NCI-H2196 treated with DMSO at 0.1 percent for 48 hours (cell line): ENCODE measurements at regions not wholly inside any gene's neighbourhood (a gene's known extent, or its start where the extent isn't known, plus 50 kb on each side); places are given as distances from the start of the nearest gene placed in this dataset.
"Not testable (repeated sequence)": the region's sequence is repeated elsewhere in the genome, so short reads cannot be mapped to it uniquely, and the experiment has no call there.

Source experiments
- DNase-seq: peaks from one replicate; lab custom pipeline; 2025; ENCODE audit not compliant: unreplicated experiment; lab: John Stamatoyannopoulos, UW

DNA sequence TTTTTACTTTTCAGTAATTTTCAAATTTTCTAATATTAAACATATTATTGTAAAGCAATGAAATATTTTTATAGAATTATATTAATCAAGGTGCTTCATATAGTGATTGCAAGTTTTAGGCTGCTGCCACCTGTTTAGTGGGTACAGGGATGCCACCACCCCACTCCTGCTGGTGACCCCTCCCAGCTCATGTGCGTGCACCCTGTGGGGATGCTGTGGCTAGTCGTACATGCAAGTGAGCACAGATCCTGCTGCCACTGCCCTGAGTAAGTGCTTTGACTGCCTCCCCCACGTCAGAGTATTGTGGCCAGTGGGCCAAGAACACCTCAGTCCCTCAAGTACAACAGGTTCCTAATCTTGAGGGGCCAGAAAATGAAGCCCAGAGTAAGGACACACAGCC is 320.1 kb upstream of the DDI1 start:
- no peak for DNase-seq

DNA sequence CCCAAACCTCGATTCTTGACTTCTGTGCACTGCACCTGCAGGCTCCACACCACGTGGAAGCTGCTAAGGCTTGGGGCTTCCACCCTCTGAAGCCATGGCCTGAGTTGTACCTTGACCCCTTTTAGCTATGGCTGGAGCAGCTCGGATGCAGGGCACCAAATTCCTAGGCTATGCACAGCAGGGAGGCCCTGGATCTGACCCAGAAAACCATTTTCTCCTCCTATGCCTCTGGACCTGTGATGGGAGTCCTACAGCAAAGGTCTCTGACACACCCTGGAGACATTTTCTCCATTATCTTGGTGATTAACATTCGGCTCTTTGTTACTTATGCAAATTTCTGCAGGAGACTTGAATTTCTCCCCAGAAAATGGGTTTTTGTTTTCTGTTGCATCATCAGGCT is 309.2 kb upstream of the DDI1 start:
- DNase-seq, result no peak

DNA sequence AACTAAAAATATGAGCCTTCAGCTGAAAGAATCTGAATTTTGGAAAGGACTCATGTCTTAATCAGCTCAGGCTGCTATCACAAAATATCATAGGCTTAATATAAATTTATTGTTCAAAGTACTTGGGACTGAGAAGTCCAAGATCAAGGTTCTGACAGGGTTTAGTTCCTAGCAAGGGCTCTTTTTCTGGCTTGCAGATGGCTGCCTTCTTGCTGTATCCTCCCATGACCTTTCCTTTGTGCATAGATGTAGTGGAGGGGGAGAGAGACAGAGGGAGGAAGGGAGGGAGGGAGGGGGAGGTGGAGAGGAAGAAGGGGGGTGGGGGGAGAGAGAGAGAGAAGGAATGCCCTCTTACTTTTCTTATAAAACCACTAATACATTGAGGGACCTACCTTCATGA is 306.8 kb upstream of the DDI1 start:
- DNase-seq, result no peak

DNA sequence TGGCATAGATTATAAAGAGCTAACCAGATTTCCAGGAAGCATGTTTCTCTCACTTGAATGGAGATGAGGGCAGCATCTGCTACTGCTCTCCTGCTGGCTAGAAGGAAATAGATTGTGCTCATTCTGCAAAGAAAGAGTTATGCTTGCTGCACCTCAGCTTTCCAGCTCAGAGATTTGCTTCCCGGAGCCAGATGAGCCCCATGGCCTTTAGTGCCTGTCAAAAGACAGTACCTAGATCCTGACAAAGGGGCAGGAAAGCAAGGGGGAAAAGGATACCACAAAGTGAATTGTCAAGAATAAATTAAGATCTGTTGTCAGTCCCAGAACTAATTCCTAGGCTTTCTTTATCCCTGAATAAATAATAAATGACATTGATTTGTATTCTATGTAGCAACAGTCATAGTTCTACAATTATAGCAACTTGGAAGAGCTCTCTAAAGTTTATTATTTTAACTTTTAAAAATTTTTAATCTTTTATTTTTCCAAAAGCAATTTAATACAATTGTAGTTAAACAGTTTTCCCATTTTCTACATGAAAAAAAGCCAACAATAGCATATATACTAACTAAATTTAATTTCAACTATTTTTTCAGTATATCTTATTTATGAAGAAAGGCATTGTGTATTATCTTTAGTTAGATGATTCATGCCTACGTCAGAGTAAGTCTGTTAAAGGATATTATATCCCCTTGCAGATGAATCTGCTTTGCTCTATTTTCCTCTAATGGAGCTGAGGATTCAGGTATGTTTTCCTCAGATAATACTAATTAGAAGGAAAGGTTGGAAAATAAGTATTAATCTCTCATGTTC is 306.1 kb upstream of the DDI1 start:
- DNase-seq, result no peak

DNA sequence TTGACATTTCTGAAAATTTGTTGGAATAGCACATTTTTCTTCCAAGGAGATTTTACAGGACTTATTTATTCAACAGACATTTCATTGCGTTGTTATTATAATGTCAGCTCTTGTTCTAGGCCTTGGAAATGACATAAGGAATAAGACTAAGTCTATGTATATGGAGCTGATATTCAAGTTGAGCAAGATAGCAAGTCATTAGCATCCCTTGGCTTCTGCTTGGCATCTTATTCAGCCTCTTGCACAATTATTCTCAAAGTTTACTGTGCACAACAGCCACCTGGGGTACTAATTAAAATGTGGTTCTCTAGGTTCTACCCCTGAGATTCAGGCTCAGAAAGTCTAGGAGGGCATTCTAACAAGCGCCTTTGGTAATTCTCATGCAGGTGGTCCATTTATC is 304.8 kb upstream of the DDI1 start:
- no peak for DNase-seq

DNA sequence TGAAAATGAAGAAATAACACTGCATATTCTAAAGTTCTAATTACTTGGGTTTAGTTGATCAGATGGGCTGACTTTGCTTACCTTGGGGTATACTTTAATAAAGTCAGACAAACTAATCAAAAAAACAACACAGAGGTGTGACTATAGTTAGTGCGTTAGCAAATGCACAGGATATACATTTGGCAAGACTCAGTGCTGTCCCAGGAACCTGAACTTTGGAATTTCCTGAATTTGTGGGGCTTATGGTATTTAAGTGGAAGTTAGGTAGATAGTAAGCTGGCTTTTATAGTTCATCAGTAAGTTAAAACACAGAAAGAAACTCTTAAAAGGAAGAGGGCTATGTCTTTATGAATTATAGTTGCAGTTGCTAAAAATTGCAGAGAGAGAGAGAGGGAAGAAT is 302.6 kb upstream of the DDI1 start:
- DNase-seq, result no peak

DNA sequence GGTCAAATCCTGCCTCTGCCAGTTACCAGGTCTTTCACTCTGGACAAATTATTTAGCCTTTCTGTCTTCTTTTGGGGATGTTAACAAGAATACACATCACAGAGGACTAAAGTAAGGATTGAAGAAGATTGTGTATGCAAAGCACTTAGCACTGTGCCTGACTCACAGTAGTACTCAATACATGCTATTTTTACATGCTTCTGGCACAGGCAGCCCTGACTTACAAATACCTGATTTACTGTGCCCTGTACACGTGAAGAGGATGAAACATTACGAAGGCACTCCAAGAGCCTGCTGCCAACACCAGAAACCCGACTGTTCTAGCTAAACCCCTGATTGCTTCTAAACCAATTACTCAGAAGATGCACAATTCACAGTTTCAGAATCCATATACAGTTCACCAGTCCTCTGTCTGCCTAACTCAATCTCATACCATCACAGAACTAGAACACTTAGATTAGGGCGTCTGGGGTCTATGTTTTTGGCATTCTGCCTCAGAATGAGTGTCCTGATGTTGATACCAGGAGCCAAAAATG is 300.9 kb upstream of the DDI1 start:
- no peak for DNase-seq

DNA sequence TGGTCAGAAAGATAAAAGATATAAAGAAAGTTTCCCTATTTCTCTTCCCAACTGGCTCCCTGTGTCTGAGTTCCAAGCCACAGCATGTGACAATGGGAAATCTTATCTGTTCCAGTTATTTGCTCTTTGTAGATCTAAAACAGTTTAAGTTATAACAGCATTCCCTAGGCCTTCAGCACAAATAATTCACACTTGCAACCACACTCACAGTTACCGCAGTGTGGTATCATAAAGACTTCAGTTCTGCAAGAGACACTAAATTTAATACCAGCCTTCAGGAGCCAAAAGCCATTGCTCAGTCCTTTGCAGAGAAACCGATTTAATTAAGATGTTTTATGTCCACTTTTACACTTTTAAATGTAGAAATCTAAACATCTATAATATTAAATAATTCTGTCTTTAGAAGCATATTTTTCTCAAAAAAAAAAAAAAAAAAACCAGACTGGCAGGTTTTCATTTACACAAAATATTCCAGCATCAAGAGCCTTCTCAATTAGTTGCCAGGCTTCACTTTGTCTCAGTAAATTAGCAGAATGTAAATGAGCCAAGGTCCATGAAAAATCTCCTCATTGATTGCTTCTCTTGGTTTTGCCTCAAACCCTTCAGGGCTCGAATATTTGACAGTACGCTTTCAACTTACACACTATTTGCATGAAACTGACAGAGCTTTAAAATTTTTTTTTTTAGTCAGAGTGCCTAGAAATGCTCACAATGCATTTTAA is 300.0 kb upstream of the DDI1 start:
- no peak for DNase-seq

DNA sequence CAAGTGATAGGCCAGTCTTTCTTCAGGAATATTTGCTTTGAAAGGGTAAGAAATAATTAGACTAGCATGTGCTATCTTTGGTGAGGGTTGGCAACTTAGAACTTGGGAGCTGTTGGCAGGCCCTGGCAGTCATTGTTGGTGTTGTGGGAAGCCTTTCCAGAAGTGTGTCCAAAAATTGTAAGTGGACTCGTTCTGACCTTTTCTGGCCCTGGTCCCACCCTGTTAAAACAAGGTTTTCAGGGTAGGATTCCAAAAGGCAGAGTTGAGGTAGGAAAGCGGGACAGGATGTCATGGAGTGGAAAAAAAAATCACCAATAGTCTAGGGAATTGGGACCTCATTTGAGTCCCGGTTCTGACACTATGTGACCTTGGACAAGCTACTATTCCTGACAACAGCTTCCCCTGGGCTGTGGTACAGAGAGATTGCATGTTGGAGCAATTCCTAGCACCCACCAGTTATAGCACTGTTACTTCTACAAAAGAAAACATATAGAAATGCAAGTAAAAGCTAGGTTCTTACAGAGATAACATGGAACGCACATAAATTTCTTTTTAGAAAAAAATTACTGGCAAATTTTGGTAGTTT is 299.3 kb upstream of the DDI1 start:
- no peak for DNase-seq

DNA sequence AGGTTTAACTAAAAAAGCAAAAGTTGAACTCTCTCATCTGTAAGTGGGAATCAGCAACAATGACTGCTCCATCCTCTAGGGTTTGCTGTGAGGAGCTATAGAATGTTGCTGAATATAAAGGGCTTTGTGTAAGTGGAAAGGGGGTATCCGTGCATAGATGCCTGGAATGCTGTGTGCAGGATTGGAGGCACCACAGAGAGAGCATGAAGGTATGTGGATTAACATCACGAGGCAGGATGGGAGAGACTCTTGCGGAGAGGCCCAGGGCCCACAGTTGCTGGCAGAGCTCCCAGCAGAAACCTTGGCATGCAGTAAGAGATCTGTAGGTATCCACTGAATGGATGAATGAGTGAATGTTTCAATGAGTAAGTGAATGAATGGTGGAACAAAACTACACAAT is 298.7 kb upstream of the DDI1 start:
- no peak for DNase-seq

DNA sequence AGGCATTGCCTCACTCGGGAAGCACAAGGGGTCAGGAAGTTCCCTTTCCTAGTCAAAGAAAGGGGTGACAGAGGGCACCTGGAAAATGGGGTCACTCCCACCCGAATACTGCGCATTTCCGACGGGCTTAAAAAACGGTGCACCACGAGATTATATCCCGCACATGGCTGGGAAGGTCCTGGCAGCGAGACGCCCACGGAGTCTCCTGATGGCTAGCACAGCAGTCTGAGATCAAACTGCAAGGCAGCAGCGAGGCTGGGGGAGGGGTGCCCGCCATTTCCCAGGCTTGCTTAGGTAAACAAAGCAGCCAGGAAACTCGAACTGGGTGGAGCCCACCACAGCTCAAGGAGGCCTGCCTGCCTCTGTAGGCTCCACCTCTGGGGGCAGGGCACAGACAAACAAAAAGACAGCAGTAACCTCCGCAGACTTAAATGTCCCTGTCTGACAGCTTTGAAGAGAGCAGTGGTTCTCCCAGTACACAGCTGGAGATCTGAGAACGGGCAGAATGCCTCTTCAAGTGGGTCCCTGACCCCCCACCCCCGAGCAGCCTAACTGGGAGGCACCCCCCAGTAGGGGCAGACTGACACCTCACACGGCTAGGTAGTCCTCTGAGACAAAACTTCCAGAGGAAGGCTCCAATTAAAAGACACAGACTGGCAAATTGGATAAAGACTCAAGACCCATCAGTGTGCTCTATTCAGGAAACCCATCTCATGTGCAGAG is 297.2 kb upstream of the DDI1 start:
- not testable (repeated sequence) for DNase-seq

DNA sequence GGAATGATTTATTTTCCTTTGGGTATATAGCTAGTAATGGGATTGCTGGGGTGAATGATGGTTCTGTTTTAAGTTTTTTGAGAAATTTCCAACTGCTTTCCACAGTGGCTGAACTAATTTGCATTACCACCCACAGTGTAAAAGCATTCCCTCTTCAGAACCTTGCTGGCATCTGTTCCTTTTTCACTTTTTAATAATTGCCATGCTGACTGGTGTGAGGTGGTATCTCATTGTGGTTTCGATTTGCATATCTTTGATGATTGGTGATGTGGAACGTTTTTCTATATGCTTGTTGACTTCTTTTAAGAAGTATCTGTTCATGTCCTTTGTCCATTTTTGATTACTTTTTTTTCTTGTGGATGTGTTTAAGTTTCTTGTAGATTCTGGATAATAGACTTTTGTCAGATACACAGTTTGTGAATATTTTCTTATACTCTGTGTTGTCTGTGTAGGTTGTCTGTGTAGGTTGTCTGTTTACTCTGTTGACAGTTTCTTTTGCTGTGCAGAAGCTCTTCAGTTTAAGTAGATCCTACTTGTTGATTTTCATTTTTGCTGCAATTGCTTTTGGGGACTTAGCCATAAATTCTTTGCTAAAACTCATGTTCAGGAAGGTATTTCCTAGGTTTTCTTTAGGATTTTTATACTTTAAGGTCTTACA is 291.8 kb upstream of the DDI1 start:
- DNase-seq, result no peak

DNA sequence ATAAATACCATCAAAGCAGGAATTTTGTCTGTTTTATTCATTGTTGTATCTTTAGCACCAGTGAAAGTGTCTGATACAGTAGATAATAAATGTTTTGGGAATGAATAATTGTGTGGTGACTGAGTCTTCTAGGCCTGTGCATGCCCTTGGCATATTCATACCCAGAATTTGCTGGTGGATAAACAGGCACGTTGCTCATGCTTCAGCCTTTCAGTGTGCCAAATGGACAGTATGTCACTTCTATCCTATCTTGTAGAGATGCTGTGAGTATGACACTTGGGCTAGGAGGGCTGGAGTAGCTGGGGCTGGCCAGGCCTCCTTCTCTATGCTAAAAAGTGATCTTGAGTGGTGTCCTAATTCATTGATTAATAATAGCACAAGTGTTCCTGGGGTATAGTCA is 287.3 kb upstream of the DDI1 start:
- no peak for DNase-seq

DNA sequence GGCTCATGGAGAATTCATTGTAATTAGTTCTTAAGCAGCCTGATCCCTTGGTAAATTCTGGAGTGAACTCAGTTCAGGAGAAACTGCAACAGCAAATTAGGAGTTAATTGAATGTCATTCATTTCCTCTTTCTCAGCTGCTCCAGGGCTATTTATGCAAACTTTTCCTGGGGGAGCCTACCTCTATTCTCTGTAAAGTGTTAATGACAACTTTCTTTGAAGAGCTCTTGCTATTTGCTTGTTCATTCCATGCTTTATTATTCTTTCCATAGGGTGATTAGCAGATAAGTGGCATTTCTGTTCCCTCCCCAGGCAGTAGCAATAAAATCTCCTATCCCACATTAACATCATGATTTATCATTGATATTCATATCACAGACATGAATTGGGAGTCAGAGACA is 267.6 kb upstream of the DDI1 start:
- no peak for DNase-seq

DNA sequence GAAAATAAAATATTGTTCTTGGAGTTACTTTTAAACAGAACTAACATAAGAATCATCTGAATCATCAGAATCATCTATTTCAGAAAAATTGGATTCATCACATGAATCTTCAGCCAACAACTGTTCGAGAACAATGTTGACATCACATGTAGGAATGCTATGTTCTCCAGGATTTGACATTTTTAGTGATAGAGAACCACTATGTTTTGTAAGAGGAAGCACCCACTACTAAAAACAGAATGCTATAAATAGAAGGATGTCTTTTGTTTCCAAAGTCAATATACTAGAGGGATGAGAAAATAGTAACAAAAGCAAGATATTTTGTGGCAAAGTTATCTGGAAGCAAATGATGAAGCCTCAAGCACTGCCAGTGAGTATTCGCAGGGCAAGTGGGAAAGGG is 263.4 kb upstream of the DDI1 start:
- no peak for DNase-seq

DNA sequence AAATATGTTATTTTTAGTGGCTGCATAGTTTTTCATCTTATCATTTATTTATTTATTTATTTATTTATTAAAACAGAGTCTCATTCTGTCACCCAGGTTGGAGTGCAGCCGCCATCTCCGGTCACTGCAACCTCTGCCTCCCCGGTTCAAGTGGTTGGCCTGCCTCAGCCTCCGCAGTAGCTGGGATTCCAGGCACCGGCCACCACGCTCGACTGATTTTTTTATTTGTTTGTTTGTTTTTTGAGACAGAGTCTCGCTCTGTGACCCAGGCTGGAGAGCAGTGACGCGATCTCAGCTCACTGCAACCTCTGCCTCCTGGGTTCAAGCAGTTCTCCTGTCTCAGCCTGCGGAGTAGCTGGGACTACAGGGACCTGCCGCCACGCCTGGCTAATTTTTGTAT is 262.9 kb upstream of the DDI1 start:
- no peak for DNase-seq

DNA sequence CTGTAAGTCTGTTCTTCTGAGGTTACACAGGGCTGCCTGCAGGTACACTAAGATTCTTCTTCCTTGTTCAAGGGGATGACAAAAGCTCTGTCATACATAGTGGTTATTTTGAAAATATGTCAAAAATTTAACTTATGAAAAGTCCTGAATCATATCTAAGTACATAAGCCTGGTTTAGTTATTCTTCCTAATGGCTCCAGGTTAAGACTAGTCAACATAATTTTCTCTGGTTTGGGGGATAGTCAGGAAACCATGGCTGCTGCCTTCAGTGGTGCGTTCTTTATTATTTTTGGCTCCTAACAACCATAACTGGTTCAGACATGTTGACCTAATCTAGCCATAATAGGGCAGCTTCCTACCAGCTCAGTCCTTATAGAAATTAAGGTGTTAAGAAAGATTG is 257.4 kb upstream of the DDI1 start:
- DNase-seq, result no peak

DNA sequence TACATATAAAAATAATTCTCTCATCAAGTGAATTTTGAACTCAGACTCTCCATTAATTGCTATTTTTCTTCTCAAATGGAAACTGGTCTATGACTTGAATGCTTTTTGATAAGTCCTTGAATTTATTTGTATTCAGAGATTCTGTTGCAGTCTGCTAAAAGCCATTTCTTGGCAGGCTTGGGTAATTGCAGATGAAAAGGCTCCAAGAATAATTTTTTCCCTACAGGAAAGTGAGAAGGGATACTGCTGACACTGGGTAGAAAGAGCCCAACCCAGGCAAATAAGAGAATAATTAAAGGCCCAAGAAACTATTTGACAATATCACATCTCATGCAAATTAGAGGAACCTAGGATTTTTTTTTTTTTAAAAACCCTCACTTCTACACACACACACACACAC is 246.5 kb upstream of the DDI1 start:
- DNase-seq, result no peak

DNA sequence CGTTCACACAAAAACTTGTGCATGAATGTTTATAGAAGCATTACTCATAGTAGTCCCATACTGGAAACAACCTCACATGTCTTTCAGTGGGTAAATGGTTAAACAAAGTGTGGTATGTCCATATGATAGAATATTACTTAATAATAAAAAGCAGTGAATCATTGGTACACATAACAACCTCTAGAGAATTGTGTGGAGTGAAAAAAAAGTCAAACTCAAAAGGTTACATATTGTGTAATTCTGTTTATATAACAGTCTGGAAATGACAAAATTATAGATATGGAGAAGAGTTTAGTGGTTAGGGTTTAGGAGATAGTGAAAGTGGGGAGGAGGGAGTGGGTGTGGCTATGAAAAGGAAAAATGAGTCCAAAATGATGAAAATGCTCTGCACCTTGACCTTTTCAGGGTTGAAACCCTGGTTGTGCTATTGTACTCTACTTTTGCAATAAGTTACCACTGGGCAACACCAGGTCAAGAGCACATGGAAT is 243.4 kb upstream of the DDI1 start:
- DNase-seq, result no peak

DNA sequence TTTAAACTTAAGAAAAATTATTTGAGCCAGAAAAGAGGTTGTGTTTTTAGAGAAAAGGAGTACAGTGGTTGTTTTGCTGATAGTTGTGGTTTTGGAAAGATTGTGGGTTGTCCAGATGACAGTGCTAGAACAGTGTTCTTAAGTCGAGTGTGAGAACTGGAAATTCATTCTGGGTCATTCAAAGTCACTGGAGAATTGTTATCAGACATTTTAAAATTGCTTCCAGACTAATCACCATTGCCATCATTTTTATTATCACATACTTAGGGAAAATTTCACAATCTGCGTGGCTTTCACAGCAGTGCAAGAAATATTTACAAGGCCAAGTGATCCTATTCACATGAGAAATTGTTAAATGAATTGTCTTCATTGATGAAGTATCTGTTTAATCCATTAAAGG is 242.2 kb upstream of the DDI1 start:
- DNase-seq, result no peak

DNA sequence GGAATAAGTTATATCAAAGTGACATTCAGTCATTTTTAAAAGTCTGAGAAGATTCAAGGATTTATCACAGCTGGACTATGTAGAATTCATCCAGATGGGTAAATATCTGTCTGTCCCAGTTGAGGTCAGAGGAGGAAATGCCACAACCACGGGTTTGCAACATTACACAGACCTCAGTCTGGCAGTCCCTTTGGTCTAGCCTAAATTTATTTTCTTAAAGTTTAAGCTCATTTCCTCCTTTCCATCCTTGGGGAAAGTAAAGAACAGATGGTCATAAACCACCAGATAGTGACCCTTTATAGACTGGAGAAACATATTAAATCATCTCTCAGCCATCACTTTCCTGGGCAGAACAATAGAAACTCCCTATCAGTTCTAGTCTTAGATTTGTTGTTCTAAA is 238.4 kb upstream of the DDI1 start:
- DNase-seq, result no peak
